Hematopoietic multipotent progenitor cell treated with erythropoietin and hydrocortisone succinate and interleukin-3 and kit ligand, for 6 days (in vitro differentiated cells): ENCODE measurements at regions not wholly inside any gene's neighbourhood (a gene's known extent, or its start where the extent isn't known, plus 50 kb on each side); places are given as distances from the start of the nearest gene placed in this dataset.
"Not testable (repeated sequence)": the region's sequence is repeated elsewhere in the genome, so short reads cannot be mapped to it uniquely, and the experiment has no call there.

Experiments used
- DNase-seq: peaks from one replicate; pipeline ENCODE4 v3.0.0-alpha.2; 2015

- DNase-seq = no peak
Measured at GRCh38 chr2:212912445-212913103, 238.8 kb downstream of the IKZF2 start.

GRCh38 chr2:212911011-212911410 lies 240.4 kb downstream of the IKZF2 start:
- DNase-seq = no peak

- DNase-seq = no peak
Measured at GRCh38 chr2:212908682-212909435, 242.6 kb downstream of the IKZF2 start.

GRCh38 chr2:212908031-212908430 lies 243.4 kb downstream of the IKZF2 start:
- no peak for DNase-seq

- no peak for DNase-seq
Measured at GRCh38 chr2:212906620-212907019, 244.8 kb downstream of the IKZF2 start.

GRCh38 chr2:212905640-212906201 lies 245.7 kb downstream of the IKZF2 start:
- DNase-seq = no peak

- peak; percentile 17 for DNase-seq
Measured at GRCh38 chr2:212904646-212905045, 246.8 kb downstream of the IKZF2 start.

- no peak for DNase-seq
Measured at GRCh38 chr2:212903413-212903812, 248.0 kb downstream of the IKZF2 start.

GRCh38 chr2:212902421-212902820 lies 249.0 kb downstream of the IKZF2 start:
- no peak for DNase-seq

GRCh38 chr2:212901604-212902275 lies 249.7 kb downstream of the IKZF2 start:
- DNase-seq = no peak

- DNase-seq = no peak
Measured at GRCh38 chr2:212900715-212901114, 250.7 kb downstream of the IKZF2 start.

GRCh38 chr2:212898011-212898410 lies 253.4 kb downstream of the IKZF2 start:
- no peak for DNase-seq

GRCh38 chr2:212897296-212897695 lies 254.1 kb downstream of the IKZF2 start:
- DNase-seq = no peak

GRCh38 chr2:212894026-212894425 lies 257.4 kb downstream of the IKZF2 start:
- DNase-seq = no peak

- no peak for DNase-seq
Measured at GRCh38 chr2:212893216-212893615, 258.2 kb downstream of the IKZF2 start.

GRCh38 chr2:212892193-212892592 lies 259.2 kb downstream of the IKZF2 start:
- peak; percentile 27 for DNase-seq

GRCh38 chr2:212891580-212891979 lies 259.8 kb downstream of the IKZF2 start:
- DNase-seq = no peak

- no peak for DNase-seq
Measured at GRCh38 chr2:212882626-212883025, 268.8 kb downstream of the IKZF2 start.

GRCh38 chr2:212876556-212876955 lies 274.9 kb downstream of the IKZF2 start:
- not testable (repeated sequence) for DNase-seq

GRCh38 chr2:212875950-212876349 lies 275.5 kb downstream of the IKZF2 start:
- not testable (repeated sequence) for DNase-seq

- no peak for DNase-seq
Measured at GRCh38 chr2:212873256-212873655, 278.2 kb downstream of the IKZF2 start.

GRCh38 chr2:212871597-212871996 lies 279.8 kb downstream of the IKZF2 start:
- no peak for DNase-seq

GRCh38 chr2:212864186-212864585 lies 287.2 kb downstream of the IKZF2 start:
- DNase-seq = no peak

- DNase-seq = peak; percentile 79
Measured at GRCh38 chr2:212863185-212863588, 288.2 kb downstream of the IKZF2 start.
